ENCODE measurements at regions not wholly inside any gene's neighbourhood (a gene's known extent, or its start where the extent isn't known, plus 50 kb on each side); places are given as distances from the start of the nearest gene placed in this dataset.

- Histone ChIP-seq H3K4me3 (ENCODE audit: low read length in 2 of 2) (no peak overlapping the region), H3K36me3 (ENCODE audit: control insufficient read depth in 1 of 2, insufficient read depth in 2 of 2, low read length in 1 of 2) (no peaks in the 10 kb centered on the region), H3K9me3 (ENCODE audit: control insufficient read depth, low read length) (no peaks in the 10 kb centered on the region), H3K27me3 (ENCODE audit: control insufficient read depth in 1 of 2, insufficient read depth in 2 of 2, low read length in 1 of 2) (no peaks in the 10 kb centered on the region), H3K4me1 (ENCODE audit: control insufficient read depth in 1 of 2, insufficient read depth in 2 of 2, low read length in 2 of 2) (no peaks in the 10 kb centered on the region), H3K27ac (ENCODE audit: low read depth in 1 of 2, low read length in 2 of 2) (no peak overlapping the region)
- ATAC-seq (ENCODE audit: low FRiP score) (no peak), DNase-seq (no peak)
- WGBS, 2 donors = 39 to 49% methylated on average over 11 of the region's 11 CpGs
- intact Hi-C loops (cut with DNase I) = no loop called here
These were observed 68.8 kb downstream of the IRX5 start for GRCh38 chr16:54999481-54999880.

GRCh38 chr16:55000595-55000994 is 69.9 kb downstream of the IRX5 start:
- Histone ChIP-seq H3K27me3 (ENCODE audit: control insufficient read depth in 1 of 2, insufficient read depth in 2 of 2, low read length in 1 of 2) (no peaks in the 10 kb centered on the region), H3K4me3 (ENCODE audit: low read length in 2 of 2) (no peak overlapping the region), H3K9me3 (ENCODE audit: control insufficient read depth, low read length) (no peaks in the 10 kb centered on the region), H3K4me1 (ENCODE audit: control insufficient read depth in 1 of 2, insufficient read depth in 2 of 2, low read length in 2 of 2) (no peaks in the 10 kb centered on the region), H3K36me3 (ENCODE audit: control insufficient read depth in 1 of 2, insufficient read depth in 2 of 2, low read length in 1 of 2) (no peaks in the 10 kb centered on the region), H3K27ac (ENCODE audit: low read depth in 1 of 2, low read length in 2 of 2) (no peak overlapping the region)
- ATAC-seq (ENCODE audit: low FRiP score) (no peak), DNase-seq (no peak)
- intact Hi-C loops (cut with DNase I) = no loop called here
- 47 to 59% methylated on average over 4 of the region's 4 CpGs for WGBS, 2 donors

- no peaks in the 10 kb centered on the region for H3K27me3 ChIP-seq (ENCODE audit: control insufficient read depth in 1 of 2, insufficient read depth in 2 of 2, low read length in 1 of 2)
- intact Hi-C loops (cut with DNase I) = no loop called here
- 22 to 27% methylated on average over 1 of the region's 1 CpG for WGBS, 2 donors
These were observed 71.3 kb downstream of the IRX5 start for GRCh38 chr16:55001931-55002330.

GRCh38 chr16:55002419-55002818 is 71.8 kb downstream of the IRX5 start:
- WGBS, 2 donors = 64 to 78% methylated on average over 5 of the region's 5 CpGs
- Histone ChIP-seq H3K27ac (ENCODE audit: low read depth in 1 of 2, low read length in 2 of 2) (no peak overlapping the region), H3K27me3 (ENCODE audit: control insufficient read depth in 1 of 2, insufficient read depth in 2 of 2, low read length in 1 of 2) (no peaks in the 10 kb centered on the region), H3K4me3 (ENCODE audit: low read length in 2 of 2) (no peak overlapping the region), H3K4me1 (ENCODE audit: control insufficient read depth in 1 of 2, insufficient read depth in 2 of 2, low read length in 2 of 2) (no peaks in the 10 kb centered on the region), H3K9me3 (ENCODE audit: control insufficient read depth, low read length) (no peaks in the 10 kb centered on the region), H3K36me3 (ENCODE audit: control insufficient read depth in 1 of 2, insufficient read depth in 2 of 2, low read length in 1 of 2) (no peaks in the 10 kb centered on the region)
- ATAC-seq (ENCODE audit: low FRiP score) (no peak), DNase-seq (no peak)
- intact Hi-C loops (cut with DNase I) = no loop called here

More at GRCh38 chr16:55001931-55002330, 71.3 kb downstream of the IRX5 start:
- Histone ChIP-seq H3K4me1 (ENCODE audit: control insufficient read depth in 1 of 2, insufficient read depth in 2 of 2, low read length in 2 of 2) (no peaks in the 10 kb centered on the region), H3K9me3 (ENCODE audit: control insufficient read depth, low read length) (no peaks in the 10 kb centered on the region), H3K36me3 (ENCODE audit: control insufficient read depth in 1 of 2, insufficient read depth in 2 of 2, low read length in 1 of 2) (no peaks in the 10 kb centered on the region), H3K27ac (ENCODE audit: low read depth in 1 of 2, low read length in 2 of 2) (no peak overlapping the region), H3K4me3 (ENCODE audit: low read length in 2 of 2) (no peak overlapping the region)
- ATAC-seq (ENCODE audit: low FRiP score) (no peak), DNase-seq (no peak)

- H3K27me3 ChIP-seq (ENCODE audit: control insufficient read depth in 1 of 2, insufficient read depth in 2 of 2, low read length in 1 of 2) = no peaks in the 10 kb centered on the region
- no peaks in the 10 kb centered on the region for H3K9me3 ChIP-seq (ENCODE audit: control insufficient read depth, low read length)
- intact Hi-C loops (cut with DNase I) = no loop called here
- ATAC-seq (ENCODE audit: low FRiP score) (no peak), DNase-seq (no peak)
- no peaks in the 10 kb centered on the region for H3K36me3 ChIP-seq (ENCODE audit: control insufficient read depth in 1 of 2, insufficient read depth in 2 of 2, low read length in 1 of 2)
- H3K4me3 ChIP-seq (ENCODE audit: low read length in 2 of 2) = no peak overlapping the region
- no peaks in the 10 kb centered on the region for H3K4me1 ChIP-seq (ENCODE audit: control insufficient read depth in 1 of 2, insufficient read depth in 2 of 2, low read length in 2 of 2)
- WGBS, 2 donors = 60 to 64% methylated on average over 2 of the region's 2 CpGs
- no peak overlapping the region for H3K27ac ChIP-seq (ENCODE audit: low read depth in 1 of 2, low read length in 2 of 2)
These were observed 72.6 kb downstream of the IRX5 start for GRCh38 chr16:55003306-55003705.

GRCh38 chr16:55003916-55004315 is 73.3 kb downstream of the IRX5 start:
- Histone ChIP-seq H3K9me3 (ENCODE audit: control insufficient read depth, low read length) (no peaks in the 10 kb centered on the region), H3K27me3 (ENCODE audit: control insufficient read depth in 1 of 2, insufficient read depth in 2 of 2, low read length in 1 of 2) (no peaks in the 10 kb centered on the region), H3K27ac (ENCODE audit: low read depth in 1 of 2, low read length in 2 of 2) (no peak overlapping the region), H3K4me1 (ENCODE audit: control insufficient read depth in 1 of 2, insufficient read depth in 2 of 2, low read length in 2 of 2) (no peaks in the 10 kb centered on the region), H3K36me3 (ENCODE audit: control insufficient read depth in 1 of 2, insufficient read depth in 2 of 2, low read length in 1 of 2) (no peaks in the 10 kb centered on the region), H3K4me3 (ENCODE audit: low read length in 2 of 2) (no peak overlapping the region)
- no peak for DNase-seq
- no peak for ATAC-seq (ENCODE audit: low FRiP score)
- intact Hi-C loops (cut with DNase I) = no loop called here
- 83 to 85% methylated on average over 12 of the region's 12 CpGs for WGBS, 2 donors

- DNase-seq (no peak), ATAC-seq (ENCODE audit: low FRiP score) (no peak)
- no peaks in the 10 kb centered on the region for H3K9me3 ChIP-seq (ENCODE audit: control insufficient read depth, low read length)
- no peaks in the 10 kb centered on the region for H3K36me3 ChIP-seq (ENCODE audit: control insufficient read depth in 1 of 2, insufficient read depth in 2 of 2, low read length in 1 of 2)
- 72 to 73% methylated on average over 8 of the region's 8 CpGs for WGBS, 2 donors
- H3K27me3 ChIP-seq (ENCODE audit: control insufficient read depth in 1 of 2, insufficient read depth in 2 of 2, low read length in 1 of 2) = no peaks in the 10 kb centered on the region
- H3K27ac ChIP-seq (ENCODE audit: low read depth in 1 of 2, low read length in 2 of 2) = no peak overlapping the region
- H3K4me3 ChIP-seq (ENCODE audit: low read length in 2 of 2) = no peak overlapping the region
- no peaks in the 10 kb centered on the region for H3K4me1 ChIP-seq (ENCODE audit: control insufficient read depth in 1 of 2, insufficient read depth in 2 of 2, low read length in 2 of 2)
- intact Hi-C loops (cut with DNase I) = no loop called here
These were observed 76.8 kb downstream of the IRX5 start for GRCh38 chr16:55007504-55007903.

- H3K4me1 ChIP-seq (ENCODE audit: control insufficient read depth in 1 of 2, insufficient read depth in 2 of 2, low read length in 2 of 2) = no peaks in the 10 kb centered on the region
- intact Hi-C loops (cut with DNase I) = no loop called here
- WGBS, 2 donors = 92 to 94% methylated on average over 15 of the region's 15 CpGs
- H3K36me3 ChIP-seq (ENCODE audit: control insufficient read depth in 1 of 2, insufficient read depth in 2 of 2, low read length in 1 of 2) = no peaks in the 10 kb centered on the region
- H3K27ac ChIP-seq (ENCODE audit: low read depth in 1 of 2, low read length in 2 of 2) = no peak overlapping the region
- DNase-seq (no peak), ATAC-seq (ENCODE audit: low FRiP score) (no peak)
- no peak overlapping the region for H3K4me3 ChIP-seq (ENCODE audit: low read length in 2 of 2)
- no peaks in the 10 kb centered on the region for H3K27me3 ChIP-seq (ENCODE audit: control insufficient read depth in 1 of 2, insufficient read depth in 2 of 2, low read length in 1 of 2)
- no peaks in the 10 kb centered on the region for H3K9me3 ChIP-seq (ENCODE audit: control insufficient read depth, low read length)
These were observed 78.3 kb downstream of the IRX5 start for GRCh38 chr16:55008836-55009510.

GRCh38 chr16:55009581-55009980 is 78.9 kb downstream of the IRX5 start:
- DNase-seq (no peak), ATAC-seq (ENCODE audit: low FRiP score) (no peak)
- Histone ChIP-seq H3K4me1 (ENCODE audit: control insufficient read depth in 1 of 2, insufficient read depth in 2 of 2, low read length in 2 of 2) (no peaks in the 10 kb centered on the region), H3K27ac (ENCODE audit: low read depth in 1 of 2, low read length in 2 of 2) (no peak overlapping the region), H3K9me3 (ENCODE audit: control insufficient read depth, low read length) (no peaks in the 10 kb centered on the region), H3K4me3 (ENCODE audit: low read length in 2 of 2) (no peak overlapping the region), H3K27me3 (ENCODE audit: control insufficient read depth in 1 of 2, insufficient read depth in 2 of 2, low read length in 1 of 2) (no peaks in the 10 kb centered on the region), H3K36me3 (ENCODE audit: control insufficient read depth in 1 of 2, insufficient read depth in 2 of 2, low read length in 1 of 2) (no peaks in the 10 kb centered on the region)
- 86 to 88% methylated on average over 10 of the region's 10 CpGs for WGBS, 2 donors
- intact Hi-C loops (cut with DNase I) = no loop called here
